HG03039 (cell line): ENCODE measurements at regions not wholly inside any gene's neighbourhood (a gene's known extent, or its start where the extent isn't known, plus 50 kb on each side); places are given as distances from the start of the nearest gene placed in this dataset.
A peak's percentile ranks its signal among the peaks of the same experiment; 100 is the strongest.

ENCODE experiments used
- ATAC-seq: cut with Tn5 transposase; IDR thresholded peaks from one replicate; pipeline ENCODE4 v1.9.1; 2021; ENCODE audit warnings: mild to moderate bottlenecking, moderate library complexity; ENCODE audit not compliant: unreplicated experiment

DNA sequence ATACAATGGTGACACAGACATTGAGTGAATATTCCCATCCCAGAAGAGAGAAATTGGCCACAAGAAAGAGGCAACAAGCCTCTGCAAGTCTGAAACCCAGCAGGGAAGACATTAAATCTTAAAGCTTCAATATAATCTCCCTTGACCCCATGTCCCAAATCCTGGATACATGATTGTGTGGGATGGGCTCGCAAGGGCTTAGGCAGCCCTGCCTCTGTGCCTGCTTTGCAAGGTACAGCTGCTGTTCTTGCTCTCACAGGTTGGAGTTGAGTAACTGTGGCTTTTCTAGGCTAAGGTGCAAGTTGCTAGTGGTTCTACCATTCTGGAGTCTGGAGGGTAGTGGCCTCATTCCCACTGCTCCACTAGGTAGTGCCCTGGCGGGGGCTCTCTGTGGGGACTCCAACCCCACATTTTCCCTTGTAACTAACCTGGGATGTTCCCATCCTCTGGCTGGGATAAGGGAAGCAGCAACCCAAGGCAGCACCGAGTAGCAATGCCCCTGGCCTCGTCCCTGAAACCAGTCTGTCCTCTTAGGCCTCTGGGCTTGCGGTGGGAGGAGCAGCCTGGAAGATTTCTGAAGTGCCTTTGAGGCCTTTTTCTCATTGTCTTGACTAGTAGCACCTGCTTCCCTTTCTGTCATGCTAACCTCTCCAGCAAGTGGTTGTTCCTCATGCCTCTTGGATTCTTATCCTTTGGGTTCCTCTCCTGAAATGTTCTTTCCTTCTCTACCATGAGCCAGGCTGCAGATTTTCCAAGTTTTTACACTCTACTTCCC, 90.0 kb downstream of the FAM174B start:
- ATAC-seq, result no peak

DNA sequence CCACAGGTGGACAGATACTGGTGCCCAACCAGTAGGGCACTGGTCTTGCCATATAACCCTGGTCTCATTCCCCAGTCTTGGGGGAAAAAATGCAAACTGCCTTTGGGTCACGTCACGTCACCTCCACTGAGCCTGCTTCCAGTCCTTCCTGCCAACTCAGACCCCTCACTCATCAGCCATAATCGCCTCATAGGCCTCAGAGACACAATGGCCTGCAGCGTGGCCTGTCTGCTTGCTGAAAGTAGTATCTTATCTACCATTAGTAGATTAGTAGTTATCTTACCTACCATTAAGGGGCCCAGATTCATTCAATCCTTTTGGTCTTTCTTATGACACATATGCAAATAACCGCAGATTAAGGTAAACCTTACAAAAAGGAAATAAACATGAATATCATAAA, 93.8 kb downstream of the FAM174B start:
- no peak for ATAC-seq

DNA sequence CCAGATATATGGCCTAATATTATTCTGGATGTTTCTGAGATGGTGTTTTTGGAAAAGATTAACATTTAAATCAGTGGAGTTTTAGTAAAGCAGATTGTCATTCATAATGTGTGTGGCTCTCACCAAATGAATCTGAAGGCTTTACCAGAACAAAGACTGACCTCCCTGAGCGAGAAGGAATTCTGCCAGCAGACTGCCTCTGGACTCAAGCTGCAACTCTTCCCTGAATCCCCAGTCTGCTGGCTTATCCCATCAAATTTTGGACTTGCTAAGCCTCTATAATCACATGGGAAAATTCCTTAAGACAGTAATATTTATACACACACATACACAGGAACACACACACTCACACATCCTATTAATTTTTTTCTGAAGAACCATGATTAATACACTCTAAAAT, 102.3 kb downstream of the FAM174B start:
- ATAC-seq, result no peak

DNA sequence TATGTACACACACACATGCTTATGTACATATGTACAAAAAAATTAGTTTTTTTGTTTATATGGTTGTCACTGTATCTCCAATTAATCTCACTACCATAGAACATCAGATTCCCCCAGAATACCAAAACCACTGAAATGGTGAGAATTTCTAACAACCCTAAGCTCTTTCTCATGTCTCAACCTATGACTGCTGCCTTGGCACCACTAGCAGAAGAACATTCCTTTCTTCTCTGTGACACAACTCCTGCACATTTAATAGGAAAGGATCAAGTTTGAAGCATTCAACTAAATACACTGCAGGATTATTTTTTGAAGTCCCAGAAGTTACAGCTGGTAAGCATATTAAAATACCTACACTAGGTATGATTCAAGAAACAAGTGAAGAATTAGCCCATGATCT, 109.6 kb downstream of the FAM174B start:
- ATAC-seq, result no peak

DNA sequence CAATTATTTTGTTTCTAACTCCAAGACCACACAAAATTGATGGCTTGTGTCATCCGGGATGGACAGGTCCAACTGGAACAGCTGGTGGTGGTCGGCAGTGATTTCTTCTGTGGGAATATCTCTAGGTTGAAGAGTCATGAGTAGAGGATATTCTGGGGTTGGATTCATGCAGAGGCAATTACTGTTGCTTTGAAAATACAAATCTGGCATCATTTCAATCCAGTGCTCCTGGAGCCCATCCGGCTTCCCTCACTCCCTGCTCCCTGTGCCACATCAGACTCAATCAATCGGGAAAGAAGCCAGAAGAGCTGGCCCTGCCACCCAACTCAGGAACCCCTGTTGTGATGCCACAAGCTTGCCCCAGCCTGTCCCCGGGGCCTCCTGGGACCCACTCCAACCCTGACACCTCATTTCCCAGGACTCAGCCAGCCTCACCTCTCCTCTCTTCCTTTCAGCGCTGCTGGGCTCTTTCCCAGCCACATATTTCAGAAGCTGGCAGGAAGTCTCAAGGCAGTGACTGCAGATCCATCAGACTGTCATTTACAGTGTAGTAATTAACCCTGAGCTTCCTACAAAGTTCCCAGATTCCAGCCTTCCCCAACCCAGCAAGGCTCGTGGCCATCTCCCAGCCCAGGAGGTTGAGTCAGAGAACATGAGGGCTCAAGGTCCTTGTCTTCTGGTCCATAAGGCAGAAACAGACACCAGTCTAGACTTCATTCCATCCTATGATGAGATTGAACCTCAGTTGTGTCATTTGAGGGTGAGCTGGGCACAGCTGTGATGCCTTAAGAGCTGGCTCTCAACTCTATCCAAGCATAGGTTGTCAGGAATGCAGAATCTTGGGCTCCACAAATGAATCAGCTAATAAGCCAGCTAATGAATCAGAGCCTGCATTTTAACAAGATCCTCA, 114.0 kb downstream of the FAM174B start:
- ATAC-seq, result no peak

DNA sequence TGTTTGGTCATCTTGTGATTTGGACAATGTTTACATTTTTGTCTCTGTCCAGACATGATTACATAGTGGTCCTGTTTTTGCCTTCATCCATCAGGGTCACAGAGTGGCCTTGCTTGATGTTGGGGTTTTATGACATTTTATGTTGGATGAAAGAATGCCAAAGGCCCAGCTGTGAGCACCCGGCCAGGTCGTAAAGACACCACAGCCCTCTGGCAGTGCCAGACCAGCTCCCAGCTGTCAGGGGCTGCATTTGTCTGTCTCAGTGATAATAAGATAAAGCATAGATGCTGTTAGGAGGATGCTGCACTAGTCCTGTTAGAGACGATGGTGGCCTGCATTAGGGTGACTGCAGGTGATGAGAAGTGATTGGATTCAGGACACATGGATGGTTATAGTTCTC, 117.5 kb downstream of the FAM174B start:
- no peak for ATAC-seq

DNA sequence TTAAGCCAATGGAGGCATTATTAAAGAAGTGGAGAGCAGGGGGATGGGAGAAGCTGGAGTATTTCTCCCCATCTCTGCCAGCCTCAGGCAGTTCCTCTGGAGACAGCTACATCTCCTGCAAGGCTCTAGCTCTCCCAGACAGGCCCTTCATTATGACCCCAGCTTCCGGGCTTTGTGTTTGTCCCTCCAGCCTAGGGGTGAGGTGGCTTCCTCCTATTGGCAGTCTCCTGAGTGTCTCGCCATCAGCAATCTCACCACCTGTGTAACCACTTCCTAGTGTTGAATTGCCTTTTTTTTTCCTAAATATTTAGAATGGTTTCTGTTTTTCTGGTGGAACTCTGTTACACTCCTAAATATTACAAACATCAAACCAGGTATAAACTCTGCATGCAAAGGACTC, 122.3 kb downstream of the FAM174B start:
- no peak for ATAC-seq

DNA sequence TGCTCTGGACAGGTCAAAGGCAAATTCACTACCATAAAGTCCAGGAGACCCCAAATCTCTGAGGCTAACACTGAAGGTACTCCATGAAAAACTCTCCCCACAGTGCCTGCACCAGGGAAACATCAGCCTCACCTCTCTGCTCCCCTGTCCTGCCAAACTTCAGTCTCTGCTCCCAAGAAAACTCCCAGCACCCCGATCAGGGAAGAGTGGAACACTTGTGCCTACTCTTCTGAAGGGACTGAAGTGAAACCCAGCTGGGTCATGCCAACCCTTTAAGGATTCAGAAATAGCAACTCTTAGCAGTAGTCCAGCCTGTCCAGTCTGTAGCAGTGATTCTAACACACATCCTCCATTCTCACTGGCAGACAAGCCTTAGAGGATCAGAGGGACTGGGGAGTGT, 124.2 kb downstream of the FAM174B start:
- no peak for ATAC-seq

DNA sequence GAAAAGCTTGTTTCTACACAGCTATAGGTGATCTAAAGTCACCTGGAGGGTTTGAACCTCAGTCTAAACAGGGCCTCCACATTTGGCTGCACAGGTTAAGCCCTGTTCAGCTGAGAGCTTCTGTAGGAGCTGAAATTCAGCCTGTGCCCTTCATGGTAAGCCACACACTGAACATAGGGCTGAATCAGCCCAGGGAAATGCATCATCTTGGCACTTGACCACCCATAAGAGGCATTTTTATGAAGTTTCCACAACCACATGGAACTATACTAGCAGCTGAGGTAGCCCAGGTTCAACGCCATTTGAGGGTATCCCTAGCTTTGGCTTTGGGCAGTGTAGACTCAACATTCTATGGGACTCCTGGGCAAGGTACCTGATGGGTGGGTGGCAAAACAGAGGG, 126.8 kb downstream of the FAM174B start:
- no peak for ATAC-seq

DNA sequence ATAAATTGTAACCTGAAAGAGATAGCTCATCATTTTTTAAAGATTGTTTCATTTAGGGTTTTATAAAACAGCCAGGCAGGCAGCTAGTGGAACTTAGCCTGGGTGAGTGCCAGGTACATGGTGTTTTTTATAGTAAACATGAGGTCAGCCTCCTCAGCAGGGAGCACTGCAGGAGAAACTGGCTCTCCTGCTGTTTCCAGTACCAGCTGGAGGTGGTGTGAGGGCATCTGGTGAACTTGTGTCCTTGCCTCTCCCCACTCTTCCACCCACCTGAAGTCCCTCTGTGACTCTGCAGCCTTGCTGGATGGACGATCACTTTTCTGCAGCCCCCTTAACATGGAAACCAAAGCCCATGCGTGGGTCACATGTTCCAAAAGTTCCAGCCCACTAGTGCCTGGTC, 128.4 kb downstream of the FAM174B start:
- ATAC-seq, result no peak

DNA sequence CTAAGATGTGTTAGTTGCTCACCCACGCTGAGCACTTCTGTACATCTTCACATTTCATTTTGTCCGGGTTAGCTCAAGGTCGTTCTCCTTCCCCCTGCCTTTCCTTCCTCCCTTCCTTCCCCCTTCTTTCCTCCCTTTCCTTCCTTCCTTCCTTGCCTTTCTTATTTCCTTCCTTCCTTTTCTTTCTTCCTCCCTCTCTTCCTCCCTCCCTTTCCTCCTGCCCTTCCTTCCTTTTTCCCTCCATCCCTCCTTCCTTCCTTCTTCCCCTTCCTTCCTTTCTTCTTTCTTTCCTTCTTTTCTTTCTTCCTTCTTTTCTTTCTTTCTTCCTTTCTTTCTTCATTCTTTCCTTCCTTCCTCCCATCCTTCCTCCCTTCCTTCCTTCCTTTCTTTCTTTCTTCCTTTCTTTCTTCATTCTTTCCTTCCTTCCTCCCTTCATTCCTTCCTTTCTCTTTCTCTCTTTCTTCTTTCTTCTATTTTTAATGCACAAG, 129.8 kb downstream of the FAM174B start:
- no peak for ATAC-seq

DNA sequence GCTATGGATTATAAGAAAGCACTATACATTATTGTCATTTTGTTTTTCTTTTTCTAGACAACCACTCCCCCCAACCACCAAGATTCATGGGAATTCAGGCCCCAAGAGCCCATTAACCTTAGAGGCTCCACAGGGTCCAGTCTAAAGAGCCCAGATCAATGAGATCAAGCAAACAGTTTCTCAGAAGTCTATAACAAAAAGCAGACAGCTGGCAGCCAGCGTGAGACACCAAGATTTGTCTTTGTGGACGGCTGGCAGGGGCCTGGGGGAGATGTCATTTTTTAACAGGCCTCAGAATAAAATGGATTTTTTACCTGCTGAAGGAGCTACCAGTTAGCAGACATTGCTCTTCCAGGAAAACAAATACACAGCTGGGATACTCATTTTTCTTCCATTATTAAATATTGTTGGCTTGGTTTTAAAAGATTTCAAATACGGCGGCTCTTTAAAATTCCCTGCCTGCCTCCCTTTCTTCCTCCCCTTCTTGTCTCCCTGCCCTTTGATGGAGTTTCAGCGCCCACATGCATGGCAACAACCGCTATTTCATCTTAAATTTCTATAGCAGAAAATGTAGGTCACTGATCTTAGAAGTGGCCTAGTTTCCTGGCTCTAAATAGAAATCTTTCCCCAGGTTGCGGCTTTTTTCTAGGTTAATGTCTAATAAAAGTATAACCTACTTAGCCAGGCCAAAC, 130.6 kb downstream of the FAM174B start:
- no peak for ATAC-seq

DNA sequence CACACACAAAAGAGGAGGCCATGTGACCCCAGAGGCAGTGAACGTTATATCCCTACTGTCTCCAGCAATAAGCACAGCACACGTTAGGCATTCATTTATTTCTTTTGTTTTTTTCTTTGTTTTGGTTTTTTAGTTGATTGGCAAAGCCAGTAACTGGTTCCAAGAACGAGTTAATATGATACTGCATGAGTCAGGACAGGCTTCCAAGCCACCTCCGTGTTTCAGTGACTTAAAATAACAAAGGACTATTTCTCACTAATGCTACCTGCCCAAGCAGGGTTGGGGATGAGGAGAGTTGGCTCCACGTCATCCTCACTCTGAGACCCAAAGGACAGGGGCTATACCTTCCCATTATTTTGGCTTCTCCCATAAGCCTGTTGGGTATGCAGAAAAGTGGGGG, 130.5 kb downstream of the ST8SIA2 start:
- ATAC-seq, result no peak

DNA sequence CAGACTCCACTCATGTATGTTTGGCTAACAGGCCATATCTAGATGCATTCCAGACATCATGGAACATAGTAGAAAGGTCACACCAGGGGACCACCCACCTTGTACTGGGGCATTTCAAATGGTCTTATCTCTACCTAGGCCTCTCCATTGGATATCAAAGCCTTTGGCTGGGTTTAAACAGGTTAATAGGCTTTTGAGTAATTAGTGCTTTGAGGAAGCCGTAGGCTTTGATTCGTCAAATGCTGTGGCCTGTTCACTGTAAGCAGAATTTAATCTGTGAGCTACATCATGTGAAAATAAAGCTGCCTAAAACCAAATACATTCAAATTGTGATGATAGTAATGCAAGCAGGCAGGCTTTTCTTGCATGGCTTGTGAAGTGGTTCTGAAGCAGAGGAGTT, 129.5 kb downstream of the ST8SIA2 start:
- no peak for ATAC-seq

DNA sequence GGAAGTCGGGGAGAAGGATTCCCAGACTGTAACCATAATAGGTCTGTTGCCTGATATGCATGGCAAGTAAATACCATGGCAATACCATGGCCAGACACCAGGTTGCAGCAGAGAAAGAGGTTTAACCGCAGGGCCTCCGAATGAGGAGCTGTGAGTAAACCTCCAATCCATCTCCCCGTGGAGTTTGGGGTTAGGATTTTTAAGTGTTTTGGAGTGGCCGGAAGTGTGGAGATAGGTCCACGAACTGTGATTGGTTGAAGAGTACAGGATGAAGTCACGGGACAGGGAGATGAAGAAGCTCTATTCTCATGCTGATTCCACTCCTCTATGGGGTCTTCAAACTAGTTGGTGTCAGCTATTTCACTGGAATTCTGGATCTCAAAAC, 127.9 kb downstream of the ST8SIA2 start:
- ATAC-seq, result peak; percentile 51

DNA sequence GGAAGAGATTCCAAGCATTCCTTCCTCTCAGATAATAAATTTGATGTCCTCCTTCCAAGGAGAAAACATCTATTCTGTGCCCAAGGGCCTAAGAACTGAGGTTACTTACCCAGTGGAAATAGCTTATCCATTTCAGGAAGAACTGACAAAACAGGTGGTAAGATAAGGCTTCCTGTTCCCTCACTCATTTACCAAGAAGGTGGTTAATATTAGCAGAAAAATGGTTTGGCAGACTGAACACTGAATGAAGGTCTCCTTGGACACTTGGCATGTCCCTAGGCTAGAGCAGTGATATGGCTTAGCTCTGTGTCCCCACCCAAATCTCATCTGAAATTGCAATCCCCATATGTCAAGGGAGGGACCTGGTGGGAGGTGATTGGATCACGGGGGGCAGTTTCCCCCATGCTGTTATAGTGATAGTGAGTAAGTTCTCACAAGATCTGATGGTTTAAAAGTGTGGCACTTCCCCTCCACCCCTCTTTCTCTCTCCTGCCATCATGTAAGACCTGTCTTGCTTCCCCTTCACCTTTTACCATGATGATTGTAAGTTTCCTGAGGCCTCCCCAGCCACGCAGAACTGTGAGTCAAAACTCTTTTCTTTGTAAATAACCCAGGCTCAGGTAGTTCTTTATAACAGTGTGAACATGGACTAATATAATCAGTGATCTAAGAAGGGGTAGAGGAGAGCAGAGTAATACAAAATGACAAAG, 127.4 kb downstream of the ST8SIA2 start:
- ATAC-seq, result no peak

DNA sequence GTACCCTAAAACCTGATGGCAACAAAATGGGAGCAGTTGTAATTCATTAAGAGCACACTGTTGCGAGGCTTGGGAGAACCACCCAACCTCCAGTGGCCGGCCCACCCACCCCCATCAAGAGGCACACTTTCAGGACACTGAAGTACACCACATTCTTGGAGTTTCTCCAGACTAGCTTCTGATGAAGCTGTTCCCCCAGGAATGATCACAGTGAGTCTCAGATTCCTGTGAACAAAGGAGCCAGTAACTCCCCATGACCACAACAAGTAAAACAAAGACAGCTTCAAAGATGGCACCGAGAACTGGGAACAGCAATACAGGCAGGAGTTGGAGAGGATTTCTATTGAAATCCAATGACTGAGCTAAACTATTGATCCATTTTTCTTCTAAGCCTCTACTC, 126.0 kb downstream of the ST8SIA2 start:
- no peak for ATAC-seq
